Stomach (tissue), 4 donors: ENCODE measurements at regions not wholly inside any gene's neighbourhood (a gene's known extent, or its start where the extent isn't known, plus 50 kb on each side); places are given as distances from the start of the nearest gene placed in this dataset.

ENCODE experiments used
- EP300 ChIP-seq: sonication (generic); formaldehyde crosslinking; IDR thresholded peaks from one replicate; pipeline ENCODE4 v1.6.1; 2017; ENCODE audit warnings: antibody characterized with exemption
- TF ChIP-seq, protein P1 (sequence below), 7 experiments: fragments of 450-650 bp in 4 of 7; fragments of 200-600 bp in 3 of 7; sonication (generic) in 3 of 7; IDR thresholded peaks; one replicate each; pipeline ENCODE4 v1.5.1; 2016 to 2019; ENCODE audit warnings: antibody characterized with exemption in 7 of 7, control low read depth in 2 of 7, mild to moderate bottlenecking in 1 of 7

DNA sequence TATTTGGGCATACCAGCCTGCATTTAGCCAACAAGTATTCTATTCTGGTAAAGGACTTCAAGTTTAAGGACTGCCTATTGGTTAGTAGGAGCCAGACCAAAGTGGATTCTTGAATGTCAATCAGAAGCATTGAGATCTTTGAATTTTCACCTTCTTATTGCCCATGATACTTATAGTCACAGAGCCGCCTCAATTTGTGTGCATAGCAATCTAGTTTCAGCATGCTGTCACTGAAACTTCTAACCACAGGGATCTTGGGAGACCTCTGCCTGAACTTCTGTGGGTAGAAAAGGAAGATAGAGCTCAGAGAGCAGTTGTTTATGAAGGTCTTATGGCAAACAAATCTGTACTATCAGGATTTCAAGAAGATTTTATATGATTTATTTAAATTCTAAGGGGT lies 501.4 kb upstream of the USP24 start:
- TF ChIP-seq, protein P1, sequence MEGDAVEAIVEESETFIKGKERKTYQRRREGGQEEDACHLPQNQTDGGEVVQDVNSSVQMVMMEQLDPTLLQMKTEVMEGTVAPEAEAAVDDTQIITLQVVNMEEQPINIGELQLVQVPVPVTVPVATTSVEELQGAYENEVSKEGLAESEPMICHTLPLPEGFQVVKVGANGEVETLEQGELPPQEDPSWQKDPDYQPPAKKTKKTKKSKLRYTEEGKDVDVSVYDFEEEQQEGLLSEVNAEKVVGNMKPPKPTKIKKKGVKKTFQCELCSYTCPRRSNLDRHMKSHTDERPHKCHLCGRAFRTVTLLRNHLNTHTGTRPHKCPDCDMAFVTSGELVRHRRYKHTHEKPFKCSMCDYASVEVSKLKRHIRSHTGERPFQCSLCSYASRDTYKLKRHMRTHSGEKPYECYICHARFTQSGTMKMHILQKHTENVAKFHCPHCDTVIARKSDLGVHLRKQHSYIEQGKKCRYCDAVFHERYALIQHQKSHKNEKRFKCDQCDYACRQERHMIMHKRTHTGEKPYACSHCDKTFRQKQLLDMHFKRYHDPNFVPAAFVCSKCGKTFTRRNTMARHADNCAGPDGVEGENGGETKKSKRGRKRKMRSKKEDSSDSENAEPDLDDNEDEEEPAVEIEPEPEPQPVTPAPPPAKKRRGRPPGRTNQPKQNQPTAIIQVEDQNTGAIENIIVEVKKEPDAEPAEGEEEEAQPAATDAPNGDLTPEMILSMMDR (IDR thresholded peaks at IDR 0.05): no peak
- no peak for TF ChIP-seq EP300
